ENCODE measurements at regions not wholly inside any gene's neighbourhood (a gene's known extent, or its start where the extent isn't known, plus 50 kb on each side); places are given as distances from the start of the nearest gene placed in this dataset.

- 100% methylated on average over 3 of the region's 3 CpGs; no CpG with 5 or more reads in 1 of the 2 donors for WGBS, 2 donors (ENCODE audit: low coverage in 1 of 2)
- peaks cover 6 to 7% of the 10 kb centered on the region in 2 donors for H3K9me3 ChIP-seq
- in situ Hi-C loops (cut with MboI; ENCODE audit: low pct_ligation_motif_present in 1 of 4, low pct_unique_long_range_greater_than_20kb in 1 of 4, low sequenced_read_pairs in 3 of 4) (no loop called here), intact Hi-C loops (cut with DNase I; ENCODE audit: low total_unique reads) (no loop called here)
- H3K4me1 ChIP-seq, result no peaks in the 10 kb centered on the region
- H3K27ac ChIP-seq, result no peak overlapping the region
- no peaks in the 10 kb centered on the region for H3K36me3 ChIP-seq
- H3K4me3 ChIP-seq, result no peak overlapping the region
- no peaks in the 10 kb centered on the region for H3K27me3 ChIP-seq
- no peak for TF ChIP-seq POLR2A (IDR thresholded peaks at IDR 0.05)
- no peak for TF ChIP-seq POLR2AphosphoS5 (IDR thresholded peaks at IDR 0.05)
- no peak for TF ChIP-seq CTCF (IDR thresholded peaks at IDR 0.05)
- TF ChIP-seq EP300 (IDR thresholded peaks at IDR 0.05; ENCODE audit: low read depth), result no peak
- no peak for DNase-seq
These were observed 673.6 kb upstream of the USP24 start for GRCh38 chr1:55888685-55889317.

GRCh38 chr1:55886856-55887712 is 671.9 kb upstream of the USP24 start:
- H3K36me3 ChIP-seq, result no peaks in the 10 kb centered on the region
- H3K27ac ChIP-seq, result no peak overlapping the region
- no peak overlapping the region for H3K4me3 ChIP-seq
- TF ChIP-seq POLR2A (IDR thresholded peaks at IDR 0.05) (no peak), POLR2AphosphoS5 (IDR thresholded peaks at IDR 0.05) (no peak)
- no peaks in the 10 kb centered on the region for H3K27me3 ChIP-seq
- in situ Hi-C loops (cut with MboI; ENCODE audit: low pct_ligation_motif_present in 1 of 4, low pct_unique_long_range_greater_than_20kb in 1 of 4, low sequenced_read_pairs in 3 of 4) (no loop called here), intact Hi-C loops (cut with DNase I; ENCODE audit: low total_unique reads) (no loop called here)
- H3K4me1 ChIP-seq, result no peaks in the 10 kb centered on the region
- no peaks in the 10 kb centered on the region for H3K9me3 ChIP-seq
- WGBS, 2 donors (ENCODE audit: low coverage in 1 of 2), result 46 to 75% methylated on average over 1 to 4 of the region's 4 CpGs
- no peak for DNase-seq

- WGBS, 2 donors (ENCODE audit: low coverage in 1 of 2), result 66 to 73% methylated on average over 2 of the region's 2 CpGs
- intact Hi-C loops (cut with DNase I; ENCODE audit: low total_unique reads) (no loop called here), in situ Hi-C loops (cut with MboI; ENCODE audit: low pct_ligation_motif_present in 1 of 4, low pct_unique_long_range_greater_than_20kb in 1 of 4, low sequenced_read_pairs in 3 of 4) (no loop called here)
- no peak overlapping the region for H3K4me3 ChIP-seq
- DNase-seq, result no peak
- no peak overlapping the region for H3K27ac ChIP-seq
- no peaks in the 10 kb centered on the region for H3K27me3 ChIP-seq
- no peaks in the 10 kb centered on the region for H3K9me3 ChIP-seq
- TF ChIP-seq POLR2A (IDR thresholded peaks at IDR 0.05) (no peak), POLR2AphosphoS5 (IDR thresholded peaks at IDR 0.05) (no peak), EP300 (IDR thresholded peaks at IDR 0.05; ENCODE audit: low read depth) (no peak), CTCF (IDR thresholded peaks at IDR 0.05) (no peak)
- no peaks in the 10 kb centered on the region for H3K4me1 ChIP-seq
- H3K36me3 ChIP-seq, result no peaks in the 10 kb centered on the region
These were observed 670.5 kb upstream of the USP24 start for GRCh38 chr1:55885619-55886018.

- Histone ChIP-seq H3K36me3 (no peaks in the 10 kb centered on the region), H3K27me3 (no peaks in the 10 kb centered on the region), H3K4me1 (no peaks in the 10 kb centered on the region), H3K4me3 (no peak overlapping the region), H3K9me3 (no peaks in the 10 kb centered on the region), H3K27ac (no peak overlapping the region)
- in situ Hi-C loops (cut with MboI; ENCODE audit: low pct_ligation_motif_present in 1 of 4, low pct_unique_long_range_greater_than_20kb in 1 of 4, low sequenced_read_pairs in 3 of 4) (no loop called here), intact Hi-C loops (cut with DNase I; ENCODE audit: low total_unique reads) (no loop called here)
- no peak for TF ChIP-seq POLR2AphosphoS5 (IDR thresholded peaks at IDR 0.05)
- no peak for TF ChIP-seq POLR2A (IDR thresholded peaks at IDR 0.05)
- no peak for TF ChIP-seq EP300 (IDR thresholded peaks at IDR 0.05; ENCODE audit: low read depth)
- no peak for TF ChIP-seq CTCF (IDR thresholded peaks at IDR 0.05)
- DNase-seq, result no peak
- 68 to 82% methylated on average over 4 to 6 of the region's 6 CpGs for WGBS, 2 donors (ENCODE audit: low coverage in 1 of 2)
These were observed 667.8 kb upstream of the USP24 start for GRCh38 chr1:55882931-55883330.
